HAP-1 (cell line): ENCODE measurements at regions not wholly inside any gene's neighbourhood (a gene's known extent, or its start where the extent isn't known, plus 50 kb on each side); places are given as distances from the start of the nearest gene placed in this dataset.
"Not testable (repeated sequence)": the region's sequence is repeated elsewhere in the genome, so short reads cannot be mapped to it uniquely, and the experiment has no call there.

ENCODE experiments used
- DNase-seq, 2 experiments: peaks; one replicate each; pipeline ENCODE4 v3.0.0-alpha.2; 2016 to 2020; ENCODE audit warnings: low spot score in 2 of 2
- H3K27me3 ChIP-seq: fragments of 250-450 bp; sonication (Bioruptor Pico); 2 replicates; pipeline ENCODE4 v1.5.1; 2020; ENCODE audit warnings: low read depth, mild to moderate bottlenecking, moderate library complexity
- H3K36me3 ChIP-seq: fragments of 250-450 bp; sonication (Bioruptor Pico); replicated peaks from 2 replicates; pipeline ENCODE4 v1.5.1; 2020; ENCODE audit warnings: mild to moderate bottlenecking
- H3K4me1 ChIP-seq: fragments of 250-450 bp; sonication (Bioruptor Pico); 2 replicates; pipeline ENCODE4 v1.5.1; 2020; ENCODE audit warnings: mild to moderate bottlenecking
- H3K4me3 ChIP-seq: fragments of 250-450 bp; sonication (Bioruptor Pico); 2 replicates; pipeline ENCODE4 v1.5.1; 2020; ENCODE audit warnings: mild to moderate bottlenecking, moderate library complexity
- H3K9me3 ChIP-seq: fragments of 250-450 bp; sonication (Bioruptor Pico); 2 replicates; pipeline ENCODE4 v1.5.1; 2020; ENCODE audit warnings: mild to moderate bottlenecking, moderate library complexity
- in situ Hi-C: fragments of 300-500 bp; cut with MboI; formaldehyde crosslinking; loops from 3 replicates; pipeline ENCODE4 v1.14.3; 2020; ENCODE audit warnings: low sequenced_read_pairs, inconsistent platforms, mixed read lengths

DNA sequence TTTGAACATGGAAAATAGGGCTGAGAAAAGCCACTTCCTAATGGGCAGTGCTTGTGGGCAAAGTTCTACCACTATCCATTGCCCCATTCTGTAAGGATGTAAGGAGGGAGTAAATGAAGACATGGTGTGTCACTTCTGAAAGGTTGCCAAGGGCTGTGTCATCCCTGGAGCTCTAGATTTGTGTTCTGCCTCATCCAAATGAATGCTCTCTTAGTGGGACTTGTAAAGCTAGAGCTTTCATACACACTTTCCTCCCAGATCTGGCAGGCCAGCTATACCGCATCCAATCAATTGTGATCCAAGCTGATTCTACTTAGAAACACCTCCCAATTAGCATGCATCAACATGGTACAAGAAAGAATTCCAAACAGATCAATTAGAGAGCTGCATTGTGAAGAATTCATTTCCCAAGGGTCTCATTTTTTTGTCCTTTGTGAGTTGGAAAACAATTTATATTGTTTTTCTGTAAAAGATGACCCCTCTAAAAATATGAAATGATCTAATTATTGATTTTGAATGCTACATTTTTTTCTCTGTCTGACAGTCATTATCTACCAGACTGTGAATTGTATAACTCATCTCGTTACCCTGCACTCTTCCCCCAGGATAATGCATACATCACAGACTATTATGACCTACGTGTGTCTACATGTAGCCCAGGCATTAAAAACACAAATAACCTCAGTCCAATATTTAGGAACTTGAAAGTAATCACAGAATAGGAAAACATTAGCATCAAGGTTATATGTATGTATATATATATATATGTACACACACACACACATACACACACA lies 117.1 kb upstream of the DUSP10 start:
- H3K9me3 ChIP-seq = no peaks in the 10 kb centered on the region
- DNase-seq = no peak
- no peaks in the 10 kb centered on the region for H3K36me3 ChIP-seq
- H3K27me3 ChIP-seq = no peaks in the 10 kb centered on the region; the same call in 1 of the 2 replicates
- no peak overlapping the region for H3K4me3 ChIP-seq
- in situ Hi-C loops = no loop called here
- no peaks in the 10 kb centered on the region for H3K4me1 ChIP-seq

DNA sequence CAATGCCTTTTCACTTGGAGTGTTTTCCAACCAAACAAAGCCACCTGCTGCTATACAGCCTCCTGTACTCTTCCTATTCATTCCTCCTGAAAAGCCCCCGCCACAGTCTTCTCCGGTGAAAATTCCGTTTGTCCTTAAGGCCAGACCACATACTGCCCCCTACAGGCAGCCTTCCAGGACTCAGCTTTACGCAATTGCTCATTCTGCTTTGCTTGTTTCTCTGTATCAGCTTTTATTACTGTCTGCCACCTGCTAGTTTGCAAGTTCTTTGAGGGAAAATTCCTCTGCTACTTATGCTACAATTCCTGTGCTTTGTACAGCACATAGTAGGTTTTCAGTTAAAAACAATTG lies 115.2 kb upstream of the DUSP10 start:
- H3K9me3 ChIP-seq, H3K4me1 ChIP-seq, H3K27me3 ChIP-seq, DNase-seq, in situ Hi-C loops, H3K4me3 ChIP-seq, H3K36me3 ChIP-seq: not testable (repeated sequence)

DNA sequence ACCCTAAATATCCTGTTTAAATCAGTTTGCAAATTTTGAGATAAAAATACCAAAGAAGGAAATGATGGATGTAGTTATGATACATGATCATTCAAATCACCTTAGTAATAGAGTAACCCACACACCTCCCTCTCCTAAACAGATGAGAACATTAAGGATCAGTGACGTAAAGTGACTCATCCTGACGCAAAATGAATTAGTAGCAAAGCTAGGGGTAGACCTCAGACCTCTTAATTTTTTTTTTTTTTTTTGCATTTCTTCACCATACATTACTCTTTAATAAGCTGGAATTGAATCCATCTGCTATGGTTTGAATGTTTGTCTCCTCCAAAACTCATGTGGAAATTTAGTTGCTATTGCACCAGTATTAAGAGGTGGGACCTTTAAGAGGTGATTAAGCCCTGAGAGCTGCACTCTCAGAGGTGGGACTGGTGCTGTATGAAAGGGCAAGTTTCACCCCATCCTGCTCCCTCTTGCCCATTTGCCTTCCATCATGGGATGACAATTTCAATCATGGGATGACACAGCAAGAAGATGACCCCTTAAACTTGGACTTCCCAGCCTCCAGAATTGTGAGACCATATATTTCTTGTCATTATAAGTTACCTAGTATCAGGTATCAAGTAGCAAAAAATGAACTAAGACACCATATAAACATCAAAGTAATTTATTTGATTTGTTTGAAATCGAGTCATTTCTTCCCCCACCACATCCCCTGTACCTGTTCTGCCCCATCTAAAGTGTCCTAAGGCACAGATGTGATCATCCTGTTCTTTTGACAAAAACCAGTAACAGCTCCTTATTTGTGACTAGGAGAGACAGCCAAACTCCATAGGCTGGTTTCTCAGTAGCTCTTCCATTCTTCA lies 114.6 kb upstream of the DUSP10 start:
- in situ Hi-C loops = no loop called here
- Histone ChIP-seq H3K4me3 (no peak overlapping the region), H3K4me1 (no peaks in the 10 kb centered on the region), H3K27me3 (no peaks in the 10 kb centered on the region; the same call in 1 of the 2 replicates), H3K9me3 (no peaks in the 10 kb centered on the region), H3K36me3 (no peaks in the 10 kb centered on the region)
- no peak for DNase-seq

DNA sequence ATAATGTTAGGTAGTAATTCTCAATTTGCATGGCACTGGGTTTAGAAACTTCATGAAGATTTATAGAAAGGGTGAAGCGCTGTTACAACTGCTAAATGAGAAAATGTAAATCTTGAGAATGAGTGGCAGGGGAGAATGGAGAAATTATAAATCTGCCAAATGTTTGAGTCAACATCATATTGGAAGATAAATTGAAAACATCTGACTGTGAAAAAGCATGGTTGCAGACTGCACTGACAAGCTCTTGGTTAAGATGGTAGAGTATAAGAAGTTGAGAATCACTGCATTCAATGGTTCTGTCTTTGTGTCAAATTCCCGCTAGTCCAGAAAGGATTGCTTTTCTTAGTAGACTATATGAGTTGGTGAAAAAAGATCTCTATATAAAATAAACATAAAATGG lies 113.3 kb upstream of the DUSP10 start:
- Histone ChIP-seq H3K4me1 (no peaks in the 10 kb centered on the region), H3K9me3 (no peaks in the 10 kb centered on the region), H3K36me3 (no peaks in the 10 kb centered on the region), H3K4me3 (no peak overlapping the region), H3K27me3 (no peaks in the 10 kb centered on the region; the same call in 1 of the 2 replicates)
- DNase-seq = no peak
- in situ Hi-C loops = no loop called here

DNA sequence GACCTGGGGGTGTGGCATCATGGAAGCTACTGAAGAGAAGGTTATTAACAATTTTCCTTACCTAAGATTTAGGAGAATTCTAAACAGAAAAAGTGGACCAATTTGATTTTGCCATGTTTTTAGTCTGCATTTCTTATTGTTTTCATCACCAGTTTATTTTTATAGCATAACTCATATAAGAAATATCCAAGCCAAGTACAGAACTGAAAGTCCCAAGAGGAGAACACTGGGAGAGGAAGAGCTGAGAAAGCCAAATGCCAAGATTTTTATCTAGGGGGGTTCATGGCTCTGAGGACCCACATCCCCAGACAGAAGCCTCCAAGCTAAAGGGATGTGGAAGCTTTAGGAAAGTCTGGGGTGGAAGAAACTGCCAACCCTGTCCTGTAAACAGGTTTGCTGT lies 109.4 kb upstream of the DUSP10 start:
- in situ Hi-C loops = no loop called here
- Histone ChIP-seq H3K9me3 (no peaks in the 10 kb centered on the region), H3K4me1 (no peaks in the 10 kb centered on the region), H3K27me3 (no peaks in the 10 kb centered on the region; the same call in 1 of the 2 replicates), H3K36me3 (no peaks in the 10 kb centered on the region), H3K4me3 (no peak overlapping the region)
- no peak for DNase-seq

DNA sequence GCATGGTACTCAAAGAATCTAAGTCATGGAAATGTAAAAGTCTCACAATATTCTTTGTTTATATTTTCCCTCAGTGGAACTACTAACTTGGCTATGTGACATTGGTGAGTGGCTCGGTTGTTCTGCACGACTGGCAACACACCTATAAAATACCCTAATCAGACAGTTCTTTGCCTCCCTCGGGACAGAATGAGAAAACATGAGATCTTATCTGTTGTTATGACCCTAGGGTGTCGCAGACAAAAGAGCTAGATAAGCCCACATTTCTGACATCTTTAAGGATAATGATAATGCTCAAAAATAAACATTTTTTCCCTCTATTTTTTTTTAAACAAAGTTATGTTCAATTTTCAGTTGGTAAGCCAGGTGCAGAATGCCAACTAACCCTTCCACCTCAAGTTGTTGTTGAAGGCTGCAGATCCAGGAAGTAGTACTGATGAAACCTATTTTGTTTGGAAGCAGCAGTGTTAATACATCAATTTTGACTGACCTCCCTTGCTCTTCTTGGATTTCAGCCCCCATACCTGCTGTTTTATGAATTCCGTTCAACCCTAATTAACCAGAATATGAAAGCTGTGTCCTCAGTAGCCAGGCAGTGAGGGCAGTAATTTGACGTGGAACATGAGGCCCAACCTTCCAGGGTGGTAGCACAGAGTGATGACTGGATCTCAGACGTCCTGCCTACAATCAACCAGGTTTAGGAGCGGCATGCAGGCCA lies 108.7 kb upstream of the DUSP10 start:
- no peaks in the 10 kb centered on the region for H3K4me1 ChIP-seq
- H3K4me3 ChIP-seq = no peak overlapping the region
- no peaks in the 10 kb centered on the region; the same call in 1 of the 2 replicates for H3K27me3 ChIP-seq
- in situ Hi-C loops = no loop called here
- DNase-seq = no peak
- H3K36me3 ChIP-seq = no peaks in the 10 kb centered on the region
- H3K9me3 ChIP-seq = no peaks in the 10 kb centered on the region

DNA sequence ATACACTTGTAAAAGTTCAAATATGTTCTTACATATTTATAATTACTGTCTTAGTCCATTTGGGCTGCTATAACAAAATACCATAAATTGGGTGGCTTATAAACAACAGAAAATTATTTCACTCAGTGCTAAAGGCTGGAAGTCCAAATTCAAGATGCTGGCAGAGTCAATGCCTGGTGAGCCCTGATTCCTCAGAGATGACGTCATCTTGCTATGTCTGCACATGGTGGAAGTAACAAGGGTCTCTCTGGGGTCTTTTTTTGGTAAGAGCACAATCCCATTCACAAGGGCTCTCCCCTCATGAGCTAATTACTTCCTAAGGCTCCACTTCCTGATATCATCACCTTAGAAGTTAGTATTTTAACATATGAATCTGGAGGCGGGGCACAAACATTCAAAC lies 108.0 kb upstream of the DUSP10 start:
- Histone ChIP-seq H3K27me3 (no peaks in the 10 kb centered on the region; the same call in 1 of the 2 replicates), H3K36me3 (no peaks in the 10 kb centered on the region), H3K9me3 (no peaks in the 10 kb centered on the region), H3K4me1 (no peaks in the 10 kb centered on the region), H3K4me3 (no peak overlapping the region)
- DNase-seq = no peak
- in situ Hi-C loops = no loop called here

DNA sequence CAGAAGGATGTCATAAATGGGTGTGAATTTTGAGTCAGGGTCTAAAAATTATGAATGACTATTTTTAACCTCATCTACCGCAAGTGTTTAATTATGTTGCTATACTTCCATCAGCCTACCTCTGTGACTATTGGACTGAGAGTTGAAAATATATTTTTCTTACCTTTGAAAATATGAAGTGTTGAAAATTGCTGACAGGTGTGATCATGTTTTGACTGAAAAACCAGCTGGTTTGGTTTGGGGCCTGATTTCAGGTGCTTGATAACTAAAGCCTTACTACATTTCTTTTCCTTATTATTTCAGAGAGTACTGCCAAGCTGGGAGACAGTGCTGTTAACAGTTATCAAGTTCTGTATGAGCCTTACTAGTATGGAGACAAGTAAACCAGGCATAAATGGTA lies 107.2 kb upstream of the DUSP10 start:
- H3K27me3 ChIP-seq = no peaks in the 10 kb centered on the region
- DNase-seq = no peak
- no peak overlapping the region for H3K4me3 ChIP-seq
- no peaks in the 10 kb centered on the region for H3K36me3 ChIP-seq
- no peaks in the 10 kb centered on the region for H3K4me1 ChIP-seq
- no peaks in the 10 kb centered on the region for H3K9me3 ChIP-seq
- in situ Hi-C loops = no loop called here

GRCh38 chr1:221847676-221848075 lies 105.8 kb upstream of the DUSP10 start:
- in situ Hi-C loops = no loop called here
- no peak overlapping the region for H3K4me3 ChIP-seq
- DNase-seq = no peak
- no peaks in the 10 kb centered on the region for H3K27me3 ChIP-seq
- no peaks in the 10 kb centered on the region for H3K9me3 ChIP-seq
- no peaks in the 10 kb centered on the region for H3K36me3 ChIP-seq
- no peaks in the 10 kb centered on the region for H3K4me1 ChIP-seq

GRCh38 chr1:221845650-221846371 lies 103.9 kb upstream of the DUSP10 start:
- no peaks in the 10 kb centered on the region for H3K4me1 ChIP-seq
- no peaks in the 10 kb centered on the region for H3K9me3 ChIP-seq
- H3K27me3 ChIP-seq = no peaks in the 10 kb centered on the region
- in situ Hi-C loops = no loop called here
- H3K4me3 ChIP-seq = no peak overlapping the region
- no peaks in the 10 kb centered on the region for H3K36me3 ChIP-seq
- DNase-seq = no peak

GRCh38 chr1:221841983-221842335 lies 100.1 kb upstream of the DUSP10 start:
- no peaks in the 10 kb centered on the region for H3K4me1 ChIP-seq

DNA sequence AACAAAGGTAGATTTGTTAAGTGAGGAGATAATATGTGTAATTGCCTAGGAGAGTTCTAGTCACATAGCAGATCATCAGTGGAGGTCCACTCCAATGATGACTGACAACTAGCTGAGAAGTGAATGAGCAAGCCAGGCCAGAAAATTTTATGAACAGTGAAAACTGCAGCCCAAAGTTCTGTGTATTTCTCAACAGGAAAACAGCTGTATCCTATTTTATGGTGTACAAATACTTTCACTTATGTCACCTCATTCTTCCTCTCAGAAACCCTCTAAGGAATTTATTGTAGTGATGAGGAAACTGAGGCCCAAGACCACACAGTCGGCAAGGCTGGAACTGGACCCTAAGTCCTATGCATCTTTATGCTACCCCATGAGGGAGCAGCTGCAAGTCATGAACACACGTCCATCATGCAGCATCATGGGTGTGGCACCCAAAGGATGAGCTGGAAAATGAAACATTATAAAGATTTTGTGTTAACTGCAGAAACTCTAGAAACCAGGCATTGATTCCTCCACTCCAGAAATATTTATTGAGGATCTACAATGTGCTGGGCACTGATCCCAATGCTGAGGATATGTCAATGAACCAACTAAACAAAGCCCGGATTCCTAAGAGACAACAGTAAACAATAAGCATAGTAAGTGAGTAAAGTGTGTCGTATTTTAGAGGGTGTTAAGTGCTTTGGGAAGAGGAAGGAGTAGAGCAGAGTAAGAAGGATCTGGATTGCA lies 99.5 kb upstream of the DUSP10 start:
- Histone ChIP-seq H3K4me1 (no peaks in the 10 kb centered on the region), H3K9me3 (no peaks in the 10 kb centered on the region), H3K36me3 (no peaks in the 10 kb centered on the region), H3K4me3 (no peak overlapping the region), H3K27me3 (no peaks in the 10 kb centered on the region)
- in situ Hi-C loops = no loop called here
- DNase-seq = no peak

More at GRCh38 chr1:221841983-221842335, 100.1 kb upstream of the DUSP10 start:
- H3K36me3 ChIP-seq = no peaks in the 10 kb centered on the region
- H3K4me3 ChIP-seq = no peak overlapping the region
- in situ Hi-C loops = no loop called here
- no peak for DNase-seq
- H3K9me3 ChIP-seq = no peaks in the 10 kb centered on the region
- no peaks in the 10 kb centered on the region for H3K27me3 ChIP-seq
